ENCODE measurements at regions not wholly inside any gene's neighbourhood (a gene's known extent, or its start where the extent isn't known, plus 50 kb on each side); places are given as distances from the start of the nearest gene placed in this dataset.

- CTCF ChIA-PET, result no interaction called here
- TF ChIP-seq CTCF (IDR thresholded peaks at IDR 0.05; ENCODE audit: insufficient read depth, low read depth, low read length), result no peak
- POLR2A ChIA-PET, result no interaction called here
These were observed 84.0 kb upstream of the GSC start for GRCh38 chr14:94853920-94854319.

GRCh38 chr14:94850309-94851211 lies 80.6 kb upstream of the GSC start:
- Histone ChIP-seq H3K36me3 (ENCODE audit: control insufficient read depth, insufficient read depth, low read length) (no peaks in the 10 kb centered on the region), H3K27me3 (ENCODE audit: control insufficient read depth, insufficient read depth, low read length) (no peaks in the 10 kb centered on the region), H3K4me3 (ENCODE audit: low read depth, low read length) (no peak overlapping the region)
- ChIA-PET CTCF (no interaction called here), POLR2A (no interaction called here)
- DNase-seq (ENCODE audit: low read depth), result no peak
- TF ChIP-seq CTCF (IDR thresholded peaks at IDR 0.05; ENCODE audit: insufficient read depth, low read depth, low read length), result no peak

More at GRCh38 chr14:94853920-94854319, 84.0 kb upstream of the GSC start:
- Histone ChIP-seq H3K36me3 (ENCODE audit: control insufficient read depth, insufficient read depth, low read length) (no peaks in the 10 kb centered on the region), H3K4me3 (ENCODE audit: low read depth, low read length) (no peak overlapping the region), H3K27me3 (ENCODE audit: control insufficient read depth, insufficient read depth, low read length) (no peaks in the 10 kb centered on the region)
- no peak for DNase-seq (ENCODE audit: low read depth)

- Histone ChIP-seq H3K36me3 (ENCODE audit: control insufficient read depth, insufficient read depth, low read length) (no peaks in the 10 kb centered on the region), H3K27me3 (ENCODE audit: control insufficient read depth, insufficient read depth, low read length) (no peaks in the 10 kb centered on the region), H3K4me3 (ENCODE audit: low read depth, low read length) (no peak overlapping the region)
- DNase-seq (ENCODE audit: low read depth), result no peak
- no peak for TF ChIP-seq CTCF (IDR thresholded peaks at IDR 0.05; ENCODE audit: insufficient read depth, low read depth, low read length)
- POLR2A ChIA-PET, result no interaction called here
- CTCF ChIA-PET, result no interaction called here
These were observed 74.8 kb upstream of the GSC start for GRCh38 chr14:94844593-94845152.

GRCh38 chr14:94840467-94840866 lies 70.6 kb upstream of the GSC start:
- no peak for TF ChIP-seq CTCF (IDR thresholded peaks at IDR 0.05; ENCODE audit: insufficient read depth, low read depth, low read length)
- CTCF ChIA-PET, result no interaction called here
- DNase-seq (ENCODE audit: low read depth), result no peak
- H3K27me3 ChIP-seq (ENCODE audit: control insufficient read depth, insufficient read depth, low read length), result no peaks in the 10 kb centered on the region
- H3K4me3 ChIP-seq (ENCODE audit: low read depth, low read length), result no peak overlapping the region
- H3K36me3 ChIP-seq (ENCODE audit: control insufficient read depth, insufficient read depth, low read length), result no peaks in the 10 kb centered on the region
- POLR2A ChIA-PET, result no interaction called here

- ChIA-PET POLR2A (no interaction called here), CTCF (interaction anchor here (1.1 kb wide), 1 partner anchor 10 kb away, joined by 3 read pairs; no protein-coding TSS in a partner anchor)
- DNase-seq (ENCODE audit: low read depth), result no peak
- no peaks in the 10 kb centered on the region for H3K36me3 ChIP-seq (ENCODE audit: control insufficient read depth, insufficient read depth, low read length)
- no peak for TF ChIP-seq CTCF (IDR thresholded peaks at IDR 0.05; ENCODE audit: insufficient read depth, low read depth, low read length)
- H3K4me3 ChIP-seq (ENCODE audit: low read depth, low read length), result no peak overlapping the region
- H3K27me3 ChIP-seq (ENCODE audit: control insufficient read depth, insufficient read depth, low read length), result no peaks in the 10 kb centered on the region
These were observed 69.4 kb upstream of the GSC start for GRCh38 chr14:94839348-94839747.

Measured in BJ (cell line).